Raji (cell line): ENCODE measurements at regions not wholly inside any gene's neighbourhood (a gene's known extent, or its start where the extent isn't known, plus 50 kb on each side); places are given as distances from the start of the nearest gene placed in this dataset.

Experiments used
- POLR2A ChIP-seq: IDR thresholded peaks from 2 replicates; pipeline ENCODE4 v1.6.1; 2011; ENCODE audit warnings: low read depth, low read length, control low read depth; ENCODE audit not compliant: insufficient read depth

GRCh38 chr3:106675451-106675850, 701.8 kb upstream of the CCDC54 start:
- TF ChIP-seq POLR2A = no peak

DNA sequence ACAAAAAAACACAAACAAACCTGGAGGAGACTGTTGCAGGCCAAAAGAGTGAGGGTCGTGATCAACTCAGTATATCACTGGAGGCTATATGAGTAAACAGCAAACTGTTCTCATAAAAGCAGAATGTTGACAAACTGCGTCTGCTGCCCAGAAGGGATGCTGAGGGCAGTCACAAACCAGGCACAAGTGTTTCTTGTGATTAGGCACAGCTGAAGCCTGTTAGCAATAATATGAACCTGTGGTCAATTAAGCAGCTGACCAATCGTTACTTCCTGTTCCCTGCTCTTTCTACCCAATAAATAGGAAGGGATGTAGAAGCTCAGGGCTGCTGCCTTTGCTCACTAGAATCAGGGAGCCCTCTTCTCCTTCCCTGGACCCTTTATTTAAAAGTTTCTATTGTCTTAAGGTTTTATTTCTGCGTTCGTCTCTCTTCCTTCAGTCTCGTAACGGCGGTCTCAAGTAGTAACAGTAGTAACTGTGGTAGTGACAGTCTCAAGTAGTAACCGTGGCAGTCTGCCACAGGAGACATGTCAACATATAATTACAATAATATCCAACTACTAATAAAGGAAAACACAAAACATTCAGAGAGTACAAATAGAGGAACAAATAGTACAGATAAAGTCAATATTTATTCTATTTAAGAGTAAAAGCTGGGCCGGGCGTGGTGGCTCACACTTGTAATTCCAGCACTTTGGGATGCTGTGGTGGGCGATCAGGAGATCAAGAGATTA, 698.4 kb upstream of the CCDC54 start:
- no peak for TF ChIP-seq POLR2A

GRCh38 chr3:106683953-106684620, 693.2 kb upstream of the CCDC54 start:
- no peak for TF ChIP-seq POLR2A

GRCh38 chr3:106685745-106686144, 691.5 kb upstream of the CCDC54 start:
- no peak for TF ChIP-seq POLR2A

- TF ChIP-seq POLR2A = no peak
Measured at GRCh38 chr3:106687905-106688304, 689.3 kb upstream of the CCDC54 start.

GRCh38 chr3:106688464-106688863, 688.8 kb upstream of the CCDC54 start:
- no peak for TF ChIP-seq POLR2A

- no peak for TF ChIP-seq POLR2A
Measured at GRCh38 chr3:106691476-106691875, 685.8 kb upstream of the CCDC54 start.

DNA sequence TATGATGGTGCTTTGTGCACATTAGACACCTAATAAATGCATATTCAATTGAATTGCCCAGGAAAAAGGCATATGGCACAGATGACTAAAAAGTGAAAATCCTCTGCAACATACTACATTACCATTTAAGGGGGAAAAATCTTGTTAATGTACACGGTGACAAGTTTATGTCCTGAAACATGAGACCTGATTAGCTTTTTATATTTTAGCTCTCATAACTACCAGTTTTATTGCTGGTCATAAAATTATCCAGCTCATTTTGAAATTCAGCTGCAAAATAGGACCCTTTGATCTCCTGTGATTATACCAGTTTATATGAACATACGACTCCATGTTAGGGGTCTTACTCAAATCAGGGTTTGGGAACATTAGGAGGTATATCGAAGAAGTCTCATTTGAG, 684.6 kb upstream of the CCDC54 start:
- TF ChIP-seq POLR2A = no peak

DNA sequence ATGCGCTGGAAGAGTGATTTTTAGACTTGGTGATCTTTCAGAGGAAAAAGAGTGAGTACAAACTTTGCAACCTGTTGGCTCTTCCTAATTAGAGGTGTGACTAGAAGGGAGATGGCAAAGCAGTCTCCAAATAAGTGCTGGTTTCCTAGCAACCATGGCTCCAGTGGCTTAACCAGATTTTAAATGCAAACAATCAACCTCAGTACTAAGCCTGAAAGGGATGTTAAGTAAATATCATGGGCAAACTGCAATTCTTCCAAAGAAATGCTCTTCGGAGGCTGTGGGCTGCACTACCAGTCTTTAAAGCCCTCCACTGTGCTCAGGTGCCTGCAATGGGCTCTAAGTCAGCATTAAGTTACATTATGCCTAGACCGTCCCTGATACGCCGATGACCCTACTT, 678.1 kb upstream of the CCDC54 start:
- no peak for TF ChIP-seq POLR2A

- no peak for TF ChIP-seq POLR2A
Measured at GRCh38 chr3:106700981-106701380, 676.3 kb upstream of the CCDC54 start.

- no peak for TF ChIP-seq POLR2A
Measured at GRCh38 chr3:106703524-106703923, 673.7 kb upstream of the CCDC54 start.

DNA sequence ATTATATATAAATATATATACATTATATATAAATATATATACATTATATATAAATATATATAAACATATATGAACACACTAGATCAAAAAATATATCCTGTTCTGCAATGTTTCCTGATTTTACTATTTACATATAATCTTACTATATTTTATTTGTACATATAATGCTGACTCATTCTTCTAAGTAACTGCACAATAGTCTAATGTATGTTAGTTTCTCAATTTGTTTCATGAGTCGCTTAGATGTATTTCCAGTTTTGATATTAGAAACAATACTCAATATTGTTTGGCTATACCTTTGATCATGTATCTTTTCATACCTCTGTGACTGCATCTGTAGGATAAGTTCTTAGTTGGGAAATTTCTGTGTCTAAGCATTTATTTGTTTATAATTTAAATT, 669.9 kb upstream of the CCDC54 start:
- TF ChIP-seq POLR2A = no peak

DNA sequence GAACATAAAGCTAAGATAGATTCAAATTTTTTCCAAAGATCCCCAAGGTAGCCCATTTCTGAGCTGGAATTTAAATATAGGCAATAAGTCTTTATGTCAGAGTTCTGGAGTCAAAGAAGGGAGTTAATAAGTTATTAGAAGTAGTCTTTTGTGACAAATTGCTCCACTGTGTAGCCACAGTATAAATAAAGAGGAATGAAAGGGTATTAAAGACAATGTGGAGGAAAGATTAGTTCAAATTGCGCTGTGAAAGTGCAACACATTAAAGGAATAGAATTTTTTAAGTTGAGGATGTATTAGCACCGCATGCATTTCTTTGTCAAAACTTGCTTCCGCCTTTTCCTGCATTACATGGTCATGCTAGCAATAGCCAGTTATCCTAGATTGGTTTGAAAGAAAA, 666.6 kb upstream of the CCDC54 start:
- no peak for TF ChIP-seq POLR2A

DNA sequence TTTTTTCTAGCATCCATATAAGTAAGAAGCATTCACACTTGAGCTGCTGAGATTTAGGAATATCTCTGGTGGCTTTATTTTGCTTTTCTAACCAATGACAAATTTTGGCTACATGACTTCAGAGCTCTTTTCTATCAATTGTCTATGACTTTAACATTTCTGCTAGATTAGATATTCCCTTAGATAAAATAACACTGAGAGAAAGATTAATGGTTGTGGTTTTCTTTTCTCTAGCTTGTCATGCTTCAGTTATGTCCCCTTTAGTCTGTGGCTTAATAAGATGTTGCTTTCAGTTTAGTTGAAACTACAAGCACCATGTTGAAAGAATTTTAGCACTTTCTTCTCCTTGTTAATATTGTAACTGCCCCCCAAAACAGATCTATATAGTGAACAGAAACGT, 665.6 kb upstream of the CCDC54 start:
- TF ChIP-seq POLR2A = no peak

DNA sequence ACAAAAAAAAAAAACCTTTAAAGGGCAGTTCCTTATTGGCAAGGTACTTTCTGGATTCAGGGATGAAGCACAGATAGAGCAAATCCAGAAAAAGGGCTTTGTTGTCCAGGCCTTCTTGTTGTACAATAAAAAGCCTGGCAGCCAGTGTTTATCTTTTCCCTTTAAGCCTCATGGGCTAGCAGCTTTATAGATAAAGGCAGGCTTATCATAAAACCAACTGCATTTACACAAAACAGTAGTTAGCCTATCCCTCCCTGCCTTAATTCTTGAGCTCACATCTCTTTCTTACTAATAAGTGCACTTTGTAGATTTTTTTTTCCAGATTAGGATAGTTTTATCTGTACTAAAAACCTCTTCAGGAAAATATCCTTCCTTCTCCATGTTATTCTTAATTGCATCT, 662.8 kb upstream of the CCDC54 start:
- no peak for TF ChIP-seq POLR2A

DNA sequence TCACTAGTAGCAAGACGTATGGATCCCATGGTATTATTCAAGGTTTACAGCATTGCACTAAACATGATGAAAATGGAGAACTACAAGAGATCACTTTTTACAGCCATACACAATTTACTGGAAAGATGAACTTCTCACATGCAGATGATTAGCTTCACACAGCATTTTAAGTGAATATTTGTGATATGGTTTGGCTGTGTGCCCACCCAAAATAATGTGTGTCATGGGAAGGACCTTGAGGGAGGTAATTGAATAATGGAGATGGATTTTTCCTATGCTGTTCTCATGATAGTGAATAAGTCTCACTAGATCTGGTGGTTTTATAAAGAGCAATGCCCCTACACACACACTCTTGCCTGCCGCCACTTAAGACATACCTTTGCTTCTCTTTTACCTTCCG, 662.0 kb upstream of the CCDC54 start:
- TF ChIP-seq POLR2A = no peak
